HG03442 (cell line): ENCODE measurements at regions not wholly inside any gene's neighbourhood (a gene's known extent, or its start where the extent isn't known, plus 50 kb on each side); places are given as distances from the start of the nearest gene placed in this dataset.
"Not testable (repeated sequence)": the region's sequence is repeated elsewhere in the genome, so short reads cannot be mapped to it uniquely, and the experiment has no call there.

ENCODE experiments used
- ATAC-seq: cut with Tn5 transposase; IDR thresholded peaks from one replicate; pipeline ENCODE4 v1.9.1; 2021; ENCODE audit warnings: mild to moderate bottlenecking, moderate library complexity; ENCODE audit not compliant: unreplicated experiment

- no peak for ATAC-seq
Measured at GRCh38 chrX:140447150-140447549, 57.7 kb downstream of the SOX3 start.

GRCh38 chrX:140440876-140441275 is 64.0 kb downstream of the SOX3 start:
- ATAC-seq, result no peak

- ATAC-seq, result no peak
Measured at GRCh38 chrX:140439476-140439875, 65.4 kb downstream of the SOX3 start.

GRCh38 chrX:140434347-140434746 is 70.5 kb downstream of the SOX3 start:
- ATAC-seq, result no peak

GRCh38 chrX:140433582-140433981 is 71.3 kb downstream of the SOX3 start:
- no peak for ATAC-seq

GRCh38 chrX:140432346-140433175 is 72.3 kb downstream of the SOX3 start:
- no peak for ATAC-seq

GRCh38 chrX:140431521-140431920 is 73.3 kb downstream of the SOX3 start:
- ATAC-seq, result no peak

GRCh38 chrX:140425712-140426395 is 79.0 kb downstream of the SOX3 start:
- no peak for ATAC-seq

GRCh38 chrX:140422501-140422900 is 82.4 kb downstream of the SOX3 start:
- ATAC-seq, result no peak

GRCh38 chrX:140402131-140402530 is 102.7 kb downstream of the SOX3 start:
- not testable (repeated sequence) for ATAC-seq

- ATAC-seq, result not testable (repeated sequence)
Measured at GRCh38 chrX:140396326-140396725, 108.5 kb downstream of the SOX3 start.

- ATAC-seq, result no peak
Measured at GRCh38 chrX:140393507-140393906, 111.4 kb downstream of the SOX3 start.

- ATAC-seq, result no peak
Measured at GRCh38 chrX:140391313-140391712, 113.6 kb downstream of the SOX3 start.

GRCh38 chrX:140389331-140389730 is 115.5 kb downstream of the SOX3 start:
- ATAC-seq, result no peak

GRCh38 chrX:140362861-140363260 is 142.0 kb downstream of the SOX3 start:
- no peak for ATAC-seq

- no peak for ATAC-seq
Measured at GRCh38 chrX:140360924-140361323, 143.9 kb downstream of the SOX3 start.

- ATAC-seq, result no peak
Measured at GRCh38 chrX:140360284-140360683, 144.6 kb downstream of the SOX3 start.

GRCh38 chrX:140355922-140356321 is 148.9 kb downstream of the SOX3 start:
- no peak for ATAC-seq

- no peak for ATAC-seq
Measured at GRCh38 chrX:140355429-140355828, 149.4 kb downstream of the SOX3 start.

GRCh38 chrX:140354431-140355120 is 150.3 kb downstream of the SOX3 start:
- ATAC-seq, result no peak

GRCh38 chrX:140346729-140347128 is 158.1 kb downstream of the SOX3 start:
- no peak for ATAC-seq
